ENCODE measurements at regions not wholly inside any gene's neighbourhood (a gene's known extent, or its start where the extent isn't known, plus 50 kb on each side); places are given as distances from the start of the nearest gene placed in this dataset.

DNA sequence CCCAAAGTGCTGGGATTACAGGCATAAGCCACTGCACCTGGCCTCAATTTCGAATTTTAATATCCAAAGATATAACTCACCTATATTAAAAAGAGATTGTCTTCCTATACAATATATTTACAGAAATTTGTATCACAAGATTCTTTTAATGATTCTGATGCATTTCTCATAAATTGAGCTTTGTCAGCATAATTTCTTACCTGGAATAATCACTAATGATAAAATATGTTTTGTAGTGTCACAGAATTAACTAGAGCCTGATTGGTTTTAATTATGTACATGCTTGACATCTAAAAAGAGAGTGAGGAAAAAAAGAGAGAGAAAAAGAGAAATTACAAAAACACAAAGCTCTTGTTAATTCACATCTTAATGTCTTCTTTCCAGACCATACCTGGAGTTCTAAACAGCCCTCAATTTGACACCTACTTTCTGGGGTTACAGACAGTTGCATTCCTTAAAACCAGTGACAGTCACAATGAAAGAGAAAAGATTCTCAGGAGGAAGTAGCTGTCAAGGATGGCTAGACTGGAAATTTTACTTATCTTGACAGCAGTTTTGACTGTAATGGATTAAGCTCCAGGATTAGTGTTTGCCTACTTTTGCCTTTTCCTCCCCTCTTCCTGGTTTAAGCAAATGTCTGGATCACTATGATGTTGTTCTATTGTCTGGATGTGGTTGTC lies 214.4 kb downstream of the SPRY2 start:
- no peaks in the 10 kb centered on the region for H3K9me3 ChIP-seq (replicated peaks; ENCODE audit: control insufficient read depth, insufficient read depth, low read length)
- no peaks in the 10 kb centered on the region for H3K36me3 ChIP-seq (ENCODE audit: control insufficient read depth in 2 of 2, insufficient read depth in 2 of 2, low read length in 1 of 2)
- no peak overlapping the region for H2AFZ ChIP-seq (ENCODE audit: control insufficient read depth, low read depth, low read length)
- intact Hi-C loops (cut with micrococcal nuclease; ENCODE audit: unreplicated experiment) = no loop called here
- no peaks in the 10 kb centered on the region for H3K79me2 ChIP-seq (ENCODE audit: control insufficient read depth, insufficient read depth, low read length)
- H3K4me3 ChIP-seq = no peak overlapping the region
- H4K20me1 ChIP-seq (ENCODE audit: control insufficient read depth, insufficient read depth) = no peaks in the 10 kb centered on the region
- ATAC-seq = peak; percentile 56
- FAIRE-seq = no peak
- no peak overlapping the region for H3K4me2 ChIP-seq (ENCODE audit: control insufficient read depth, insufficient read depth)
- 0% methylated on average over 1 of the region's 1 CpG for WGBS (ENCODE audit: insufficient coverage, insufficient replicate concordance, low lambda C conversion rate, missing lambda C conversion rate)
- no peak for DNase-seq (ENCODE audit: low read depth, low spot score)
- H3K27me3 ChIP-seq (replicated peaks in 1 of 2; ENCODE audit: control insufficient read depth in 2 of 2, insufficient read depth in 2 of 2, low read length in 1 of 2) = no peaks in the 10 kb centered on the region
- no TSS peak for BruUV-seq (replicated peaks)
- CTCF ChIA-PET = no interaction called here
- in situ Hi-C loops (cut with MboI) = no loop called here
- RAD21 ChIA-PET (ENCODE audit: unreplicated experiment) = interaction anchor here (1.5 kb wide), 1 partner anchor 9 kb away, joined by 3 read pairs; no protein-coding TSS in a partner anchor
- H3K4me1 ChIP-seq (ENCODE audit: control insufficient read depth, insufficient read depth, low read length) = no peaks in the 10 kb centered on the region
- no peak overlapping the region for H3K27ac ChIP-seq (ENCODE audit: control insufficient read depth, insufficient read depth)
- POLR2A ChIA-PET = no interaction called here
- TF ChIP-seq HDGF (IDR thresholded peaks at IDR 0.05) = no peak
- peak in 1 of 2 experiments; percentile 26; a peak in 1 of 4 replicates for TF ChIP-seq EP300 (IDR thresholded peaks at IDR 0.05; ENCODE audit: borderline replicate concordance in 1 of 2, control insufficient read depth in 1 of 2, low read depth in 2 of 2, low read length in 2 of 2)
- no peak for TF ChIP-seq ZNF217 (IDR thresholded peaks at IDR 0.05)
- TF ChIP-seq IKZF1 (conservative IDR thresholded peaks at IDR 0.05) = peak; percentile 54; the same call in 1 of the 2 replicates
- TF ChIP-seq IKZF2 (IDR thresholded peaks at IDR 0.05) = peak; percentile 55 to 60; a peak in 2 of 4 replicates
- no peak overlapping the region for H3K9ac ChIP-seq (ENCODE audit: control insufficient read depth, insufficient read depth, low read length)
- SMC1A ChIA-PET (ENCODE audit: uncharacterized antibody, unreplicated experiment) = interaction anchor here (1.0 kb wide), 1 partner anchor 19 kb away, joined by 4 read pairs; no protein-coding TSS in a partner anchor

DNA sequence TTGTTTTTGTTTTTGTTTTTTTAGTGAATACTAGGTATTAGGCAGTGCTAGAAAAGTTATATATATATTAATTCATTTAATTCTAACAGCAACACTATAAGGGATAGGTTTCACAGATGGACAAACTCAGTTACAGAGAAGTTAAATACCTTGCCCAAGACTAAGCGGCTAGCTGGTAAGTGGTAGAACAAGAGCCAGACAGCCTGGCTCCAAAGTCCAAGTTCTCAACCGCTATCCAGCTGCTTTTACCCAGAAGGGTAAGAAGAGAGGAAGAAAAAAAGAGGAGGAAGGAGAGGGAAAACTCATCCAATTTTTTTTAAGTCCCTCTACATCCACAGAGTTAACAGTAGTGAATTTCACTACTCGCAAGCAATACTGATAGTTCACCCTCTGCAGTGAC lies 217.0 kb downstream of the SPRY2 start:
- Histone ChIP-seq H3K27me3 (replicated peaks in 1 of 2; ENCODE audit: control insufficient read depth in 2 of 2, insufficient read depth in 2 of 2, low read length in 1 of 2) (no peaks in the 10 kb centered on the region), H3K4me3 (no peak overlapping the region), H3K4me1 (ENCODE audit: control insufficient read depth, insufficient read depth, low read length) (no peaks in the 10 kb centered on the region), H3K27ac (ENCODE audit: control insufficient read depth, insufficient read depth) (no peak overlapping the region), H3K36me3 (ENCODE audit: control insufficient read depth in 2 of 2, insufficient read depth in 2 of 2, low read length in 1 of 2) (no peaks in the 10 kb centered on the region), H2AFZ (ENCODE audit: control insufficient read depth, low read depth, low read length) (no peak overlapping the region), H4K20me1 (ENCODE audit: control insufficient read depth, insufficient read depth) (no peaks in the 10 kb centered on the region), H3K79me2 (ENCODE audit: control insufficient read depth, insufficient read depth, low read length) (no peaks in the 10 kb centered on the region), H3K9ac (ENCODE audit: control insufficient read depth, insufficient read depth, low read length) (no peak overlapping the region), H3K4me2 (ENCODE audit: control insufficient read depth, insufficient read depth) (no peak overlapping the region), H3K9me3 (replicated peaks; ENCODE audit: control insufficient read depth, insufficient read depth, low read length) (no peaks in the 10 kb centered on the region)
- RAD21 ChIA-PET (ENCODE audit: unreplicated experiment) = interaction anchor here (2.5 kb wide), 1 partner anchor 9 kb away, joined by 8 read pairs; no protein-coding TSS in a partner anchor
- no peak for FAIRE-seq
- no peak for ATAC-seq
- SMC1A ChIA-PET (ENCODE audit: uncharacterized antibody, unreplicated experiment) = interaction anchor here (0.7 to 1.5 kb wide), 5 partner anchors 10 to 271 kb away, joined by 3 to 5 read pairs (median 3); no protein-coding TSS in a partner anchor
- intact Hi-C loops (cut with micrococcal nuclease; ENCODE audit: unreplicated experiment) = loop anchor here (5.0 kb wide), 1 partner anchor 218 kb away; the partner anchor contains the start of gene SPRY2
- CTCF ChIA-PET = interaction anchor here (0.6 to 1.2 kb wide), 3 partner anchors 24 to 737 kb away, joined by 3 read pairs; no protein-coding TSS in a partner anchor
- no TSS peak for BruUV-seq (replicated peaks)
- POLR2A ChIA-PET = no interaction called here
- WGBS (ENCODE audit: insufficient coverage, insufficient replicate concordance, low lambda C conversion rate, missing lambda C conversion rate) = 50% methylated on average over 3 of the region's 3 CpGs
- no peak for DNase-seq (ENCODE audit: low read depth, low spot score)
- in situ Hi-C loops (cut with MboI) = no loop called here
- TF ChIP-seq GATAD2B (conservative IDR thresholded peaks at IDR 0.05; ENCODE audit: low read depth) = no peak
- no peak for TF ChIP-seq E4F1 (IDR thresholded peaks at IDR 0.05; ENCODE audit: borderline replicate concordance, partially characterized antibody)
- no peak for TF ChIP-seq SKIL (IDR thresholded peaks at IDR 0.05; ENCODE audit: low read depth, poor library complexity, severe bottlenecking)
- no peak for TF ChIP-seq MLLT1 (IDR thresholded peaks at IDR 0.05)
- no peak for TF ChIP-seq NR2F1 (conservative IDR thresholded peaks at IDR 0.05)

Measured in GM12878 (cell line).